SH-SY5Y (cell line): ENCODE measurements at regions not wholly inside any gene's neighbourhood (a gene's known extent, or its start where the extent isn't known, plus 50 kb on each side); places are given as distances from the start of the nearest gene placed in this dataset.

Source experiments
- GATA2 ChIP-seq: IDR thresholded peaks from 2 replicates; pipeline ENCODE4 v1.6.1; 2011; ENCODE audit warnings: mild to moderate bottlenecking, low read depth, low read length
- GATA3 ChIP-seq: IDR thresholded peaks from 2 replicates; pipeline ENCODE4 v1.6.1; 2011; ENCODE audit warnings: low read depth, mild to moderate bottlenecking, low read length, moderate library complexity

DNA sequence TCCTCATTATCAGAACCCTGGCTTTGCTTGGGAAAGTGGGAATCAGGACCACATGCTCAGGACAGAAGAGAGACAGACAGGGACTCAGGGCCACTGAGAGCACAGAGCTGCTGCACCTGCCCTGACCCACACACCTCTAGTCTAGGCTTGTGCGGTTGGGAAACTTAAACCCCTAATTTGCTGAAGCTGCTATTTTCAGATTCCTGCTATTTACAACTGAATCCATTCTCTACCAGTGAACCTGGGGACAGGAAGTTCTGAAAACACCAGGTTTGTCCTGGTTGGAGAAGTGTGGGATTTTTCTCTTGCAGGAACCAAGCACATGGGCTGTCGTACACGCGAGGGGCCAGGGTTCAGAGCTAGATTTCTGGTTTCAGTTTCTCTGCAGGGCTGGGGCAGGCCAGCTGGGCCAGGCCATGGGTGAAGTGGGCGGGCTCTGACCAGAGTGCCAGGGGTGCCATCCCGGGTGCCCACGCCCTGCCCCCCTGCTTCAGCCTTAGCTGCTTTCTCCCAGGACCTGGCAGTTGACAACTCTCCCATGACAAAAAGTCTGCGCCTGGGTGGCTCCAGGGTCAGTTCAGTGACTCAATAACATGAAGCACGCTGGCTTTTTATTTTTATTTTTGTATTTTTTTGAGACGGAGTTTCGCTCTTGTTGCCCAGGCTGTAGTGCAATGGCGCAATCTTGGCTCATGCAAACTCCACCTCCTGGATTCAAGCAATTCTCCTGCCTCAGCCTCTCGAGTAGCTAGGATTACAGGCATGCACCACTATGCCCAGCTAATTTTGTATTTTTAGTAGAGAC is 51.3 kb upstream of the SLC1A4 start:
- TF ChIP-seq GATA2: no peak
- no peak for TF ChIP-seq GATA3

DNA sequence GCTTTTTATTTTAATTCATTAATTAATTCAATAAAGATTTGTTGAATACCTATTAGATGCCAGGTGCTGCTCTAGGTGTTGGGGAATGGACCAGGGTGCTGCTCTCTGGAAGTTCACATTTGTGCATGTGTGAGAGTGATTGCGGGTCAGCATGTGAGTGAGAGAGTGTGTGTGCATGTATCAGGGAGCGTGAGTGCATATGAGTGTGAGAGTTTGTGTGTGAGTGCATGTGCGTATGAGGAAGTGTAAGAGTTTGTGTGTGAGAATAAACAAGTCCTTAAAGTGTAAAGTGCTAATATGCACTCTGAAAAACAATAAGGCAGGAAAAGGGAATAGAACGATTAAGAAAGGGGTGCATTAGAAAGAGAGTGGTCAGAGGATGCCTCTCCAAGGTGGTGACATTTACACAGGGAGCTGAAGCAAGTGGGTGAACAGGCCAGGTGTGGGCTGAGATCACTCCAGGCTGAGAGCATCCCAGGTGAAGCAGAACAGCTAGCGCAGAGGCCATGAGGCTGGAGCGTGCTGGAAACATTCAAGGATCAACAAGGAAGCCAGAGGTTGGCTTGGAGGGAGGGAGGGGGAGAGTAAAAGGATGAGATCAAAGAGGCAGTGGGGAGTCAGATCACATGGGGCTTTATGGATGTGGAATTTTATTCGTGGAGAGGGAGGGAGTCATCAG is 50.5 kb upstream of the SLC1A4 start:
- TF ChIP-seq GATA2: no peak
- no peak for TF ChIP-seq GATA3

DNA sequence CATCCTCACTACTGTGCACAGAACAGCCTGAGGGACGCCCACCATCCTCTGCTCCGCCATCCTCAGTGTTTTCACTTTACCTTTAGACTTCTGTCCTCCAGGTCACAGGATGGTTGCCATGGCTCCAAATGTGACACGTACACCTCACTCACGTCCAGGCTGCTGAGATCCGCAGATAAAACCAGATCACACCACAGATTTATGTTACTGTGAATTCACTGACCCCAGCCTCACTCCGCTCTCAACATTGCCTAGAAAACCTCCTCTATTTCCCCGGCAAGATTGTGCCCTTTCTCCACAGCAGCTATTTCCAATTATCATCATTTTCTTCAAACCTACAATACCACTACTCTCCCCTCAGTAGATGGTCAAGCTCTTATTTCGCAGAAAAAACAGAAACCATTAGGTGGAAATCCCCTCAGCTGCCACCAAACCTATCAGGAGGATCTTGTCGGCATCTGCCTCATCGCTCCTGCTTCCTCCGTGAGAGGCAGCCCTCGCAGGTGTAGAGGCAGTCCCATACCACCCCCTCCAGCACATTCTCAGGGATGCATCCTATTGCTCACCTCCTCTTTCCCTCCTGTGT is 49.8 kb upstream of the SLC1A4 start:
- TF ChIP-seq GATA3: no peak
- no peak for TF ChIP-seq GATA2
